Stomach smooth muscle (tissue), 2 donors: ENCODE measurements at regions not wholly inside any gene's neighbourhood (a gene's known extent, or its start where the extent isn't known, plus 50 kb on each side); places are given as distances from the start of the nearest gene placed in this dataset.

Experiments used
- H3K27ac ChIP-seq: one replicate; pipeline ENCODE4 v1.7.0; 2013; ENCODE audit warnings: mild to moderate bottlenecking, low read length, inconsistent platforms
- H3K27me3 ChIP-seq, 2 donors: one replicate each; pipeline ENCODE4 v1.7.0; 2013; ENCODE audit warnings: low read length in 2 of 2; ENCODE audit not compliant: insufficient read depth in 2 of 2, control insufficient read depth in 1 of 2
- H3K36me3 ChIP-seq, 2 donors: one replicate each; pipeline ENCODE4 v1.7.0; 2013; ENCODE audit warnings: low read length in 2 of 2; ENCODE audit not compliant: control insufficient read depth in 2 of 2, insufficient read depth in 2 of 2
- H3K4me1 ChIP-seq: one replicate; pipeline ENCODE4 v1.7.0; 2013; ENCODE audit warnings: low read length; ENCODE audit not compliant: control insufficient read depth, insufficient read depth
- H3K4me3 ChIP-seq, 2 donors: one replicate each; pipeline ENCODE4 v1.7.0; 2013; ENCODE audit warnings: low read length in 2 of 2
- H3K9ac ChIP-seq, 2 donors: one replicate each; pipeline ENCODE4 v1.7.0; 2013; ENCODE audit warnings: low read length in 2 of 2, mild to moderate bottlenecking in 1 of 2
- H3K9me3 ChIP-seq, 2 donors: one replicate each; pipeline ENCODE4 v1.7.0; 2013; ENCODE audit warnings: low read length in 2 of 2; ENCODE audit not compliant: control insufficient read depth in 2 of 2
- donor health status: healthy.
- donor health status: Pancreatic carcinoma.

DNA sequence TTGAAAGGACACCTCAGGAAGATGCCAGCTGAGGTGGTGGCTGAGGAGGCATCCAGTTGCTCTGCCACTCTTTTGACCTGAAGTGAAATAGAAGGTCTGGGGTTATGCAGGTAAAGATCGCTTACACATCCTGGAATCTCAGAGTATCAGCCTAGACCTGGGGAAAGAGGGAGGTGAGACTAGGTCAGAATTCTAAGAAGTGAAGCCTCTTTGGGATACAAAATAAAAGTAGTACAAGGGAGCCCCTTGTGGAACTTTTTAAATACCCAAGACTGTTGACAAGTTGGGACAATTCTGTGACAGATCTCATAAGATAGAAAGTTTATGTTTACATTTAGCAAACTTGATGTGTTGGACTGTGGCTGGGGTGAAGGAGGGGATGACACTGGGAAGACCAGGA, 263.1 kb downstream of the SPRY1 start:
- Histone ChIP-seq H3K27me3 (no peaks in the 10 kb centered on the region), H3K9ac (no peak overlapping the region), H3K4me3 (no peak overlapping the region), H3K4me1 (no peaks in the 10 kb centered on the region), H3K27ac (no peak overlapping the region), H3K36me3 (no peaks in the 10 kb centered on the region), H3K9me3 (no peaks in the 10 kb centered on the region)

DNA sequence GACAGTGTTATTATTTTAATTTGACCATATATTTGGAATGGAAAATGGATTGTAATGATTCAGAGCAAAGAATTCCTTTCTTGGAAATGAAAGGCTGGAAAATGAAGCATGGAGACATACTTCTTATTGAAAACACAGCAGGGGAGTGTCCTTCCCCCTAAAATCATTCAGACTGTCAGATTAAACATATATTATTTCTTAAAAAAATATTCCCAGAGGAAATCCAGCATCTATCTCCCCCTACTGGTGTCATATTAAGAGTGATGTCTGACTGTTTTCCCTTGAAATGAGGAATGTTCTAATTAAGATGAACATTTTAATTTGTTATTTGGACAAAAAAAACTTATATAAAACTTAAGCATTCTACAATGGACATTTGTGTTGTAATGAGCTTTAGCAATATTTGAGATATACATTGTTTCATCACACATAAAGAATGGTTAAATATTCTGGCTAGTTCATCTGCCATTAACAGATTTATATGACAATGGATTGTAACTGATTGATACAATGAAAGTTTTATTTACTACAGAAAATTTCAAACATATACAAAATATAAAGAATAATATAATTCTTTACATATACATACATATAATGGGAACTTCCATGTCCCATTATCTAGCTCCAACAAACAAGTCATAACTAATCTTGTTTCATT, 264.6 kb downstream of the SPRY1 start:
- H3K27ac ChIP-seq: no peak overlapping the region
- H3K36me3 ChIP-seq: no peaks in the 10 kb centered on the region
- no peaks in the 10 kb centered on the region for H3K4me1 ChIP-seq
- H3K9me3 ChIP-seq: no peaks in the 10 kb centered on the region
- H3K4me3 ChIP-seq: no peak overlapping the region
- no peak overlapping the region for H3K9ac ChIP-seq
- H3K27me3 ChIP-seq: no peaks in the 10 kb centered on the region

DNA sequence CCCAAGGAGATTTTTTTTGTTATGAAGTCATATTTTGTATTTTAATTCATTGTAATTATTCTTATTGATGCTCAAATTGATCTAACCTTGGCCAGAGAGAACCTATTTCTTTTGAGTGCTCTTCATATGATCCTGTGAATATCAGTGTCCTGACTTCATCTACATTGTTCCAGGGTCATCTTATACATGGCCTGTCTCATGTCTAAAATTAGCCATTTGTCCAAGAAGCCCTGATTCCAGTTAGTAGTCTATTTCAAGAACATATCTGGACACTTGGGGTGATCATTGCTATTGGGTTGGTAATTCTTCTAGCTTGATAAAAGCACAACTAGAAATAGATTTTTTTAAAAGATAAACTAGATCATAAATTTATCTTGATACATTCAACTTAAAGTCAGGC, 266.2 kb downstream of the SPRY1 start:
- Histone ChIP-seq H3K4me3 (no peak overlapping the region), H3K36me3 (no peaks in the 10 kb centered on the region), H3K27me3 (no peaks in the 10 kb centered on the region), H3K9ac (no peak overlapping the region), H3K4me1 (no peaks in the 10 kb centered on the region), H3K9me3 (no peaks in the 10 kb centered on the region), H3K27ac (no peak overlapping the region)

DNA sequence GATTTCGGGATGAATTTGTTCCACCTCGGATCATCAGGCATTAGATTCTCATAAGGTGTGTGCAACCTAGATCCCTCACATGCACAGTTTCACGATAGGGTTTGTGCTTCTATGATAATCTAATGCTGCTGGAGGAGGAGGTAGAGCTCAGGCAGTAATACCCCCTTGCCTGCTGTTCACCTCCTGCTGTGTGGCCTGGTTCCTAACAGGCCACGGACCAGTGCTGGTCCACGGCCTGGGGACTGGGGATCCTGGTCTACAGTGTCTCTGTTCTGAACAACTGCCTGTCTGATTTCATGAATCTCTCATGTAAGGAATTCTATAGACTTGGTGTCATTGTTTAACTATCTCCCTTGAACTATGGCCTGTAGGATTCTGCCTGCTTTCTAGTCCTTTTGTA, 269.9 kb downstream of the SPRY1 start:
- no peak overlapping the region for H3K4me3 ChIP-seq
- H3K27me3 ChIP-seq: no peaks in the 10 kb centered on the region
- no peaks in the 10 kb centered on the region for H3K9me3 ChIP-seq
- no peak overlapping the region for H3K27ac ChIP-seq
- H3K36me3 ChIP-seq: no peaks in the 10 kb centered on the region
- no peak overlapping the region for H3K9ac ChIP-seq
- H3K4me1 ChIP-seq: no peaks in the 10 kb centered on the region

DNA sequence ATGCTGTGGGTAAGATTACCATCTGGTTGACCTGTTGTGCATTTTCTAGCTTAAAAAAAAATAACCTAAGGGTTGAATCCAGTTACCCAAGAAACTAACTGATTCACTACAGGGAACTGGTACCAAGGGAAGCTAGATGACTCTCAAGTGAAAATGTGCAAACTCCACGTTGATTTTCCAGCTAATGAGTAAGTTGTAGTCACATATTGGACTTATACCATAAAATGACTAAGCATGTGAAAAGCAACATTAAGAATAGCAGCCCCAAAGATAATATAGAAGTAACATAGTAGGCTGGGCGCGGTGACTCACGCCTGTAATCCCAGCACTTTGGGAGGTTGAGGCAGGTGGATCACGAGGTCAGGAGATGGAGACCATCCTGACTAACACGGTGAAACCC, 270.9 kb downstream of the SPRY1 start:
- H3K27ac ChIP-seq: no peak overlapping the region
- no peaks in the 10 kb centered on the region for H3K4me1 ChIP-seq
- H3K27me3 ChIP-seq: no peaks in the 10 kb centered on the region
- no peak overlapping the region for H3K4me3 ChIP-seq
- H3K9me3 ChIP-seq: no peaks in the 10 kb centered on the region
- H3K36me3 ChIP-seq: no peaks in the 10 kb centered on the region
- no peak overlapping the region for H3K9ac ChIP-seq

DNA sequence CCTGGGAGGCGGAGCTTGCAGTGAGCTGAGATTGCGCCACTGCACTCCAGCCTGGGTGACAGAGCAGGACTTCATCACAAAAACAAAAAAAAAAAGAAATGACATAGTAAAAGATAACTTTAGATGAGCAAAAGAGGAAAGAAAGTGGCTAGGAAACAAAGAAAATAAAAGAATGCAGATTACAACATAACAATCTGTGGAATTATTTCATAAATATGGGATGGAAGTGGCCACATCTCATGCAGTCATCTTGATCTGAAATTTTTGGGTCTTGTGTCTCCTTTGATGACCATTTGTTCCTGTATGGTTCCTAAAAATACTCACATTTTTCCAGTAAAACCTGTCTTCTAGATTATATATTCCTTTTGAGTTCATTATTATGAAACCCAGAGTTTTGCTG, 271.4 kb downstream of the SPRY1 start:
- no peaks in the 10 kb centered on the region for H3K27me3 ChIP-seq
- H3K9me3 ChIP-seq: no peaks in the 10 kb centered on the region
- H3K4me1 ChIP-seq: no peaks in the 10 kb centered on the region
- no peak overlapping the region for H3K9ac ChIP-seq
- no peak overlapping the region for H3K4me3 ChIP-seq
- H3K36me3 ChIP-seq: no peaks in the 10 kb centered on the region
- no peak overlapping the region for H3K27ac ChIP-seq

DNA sequence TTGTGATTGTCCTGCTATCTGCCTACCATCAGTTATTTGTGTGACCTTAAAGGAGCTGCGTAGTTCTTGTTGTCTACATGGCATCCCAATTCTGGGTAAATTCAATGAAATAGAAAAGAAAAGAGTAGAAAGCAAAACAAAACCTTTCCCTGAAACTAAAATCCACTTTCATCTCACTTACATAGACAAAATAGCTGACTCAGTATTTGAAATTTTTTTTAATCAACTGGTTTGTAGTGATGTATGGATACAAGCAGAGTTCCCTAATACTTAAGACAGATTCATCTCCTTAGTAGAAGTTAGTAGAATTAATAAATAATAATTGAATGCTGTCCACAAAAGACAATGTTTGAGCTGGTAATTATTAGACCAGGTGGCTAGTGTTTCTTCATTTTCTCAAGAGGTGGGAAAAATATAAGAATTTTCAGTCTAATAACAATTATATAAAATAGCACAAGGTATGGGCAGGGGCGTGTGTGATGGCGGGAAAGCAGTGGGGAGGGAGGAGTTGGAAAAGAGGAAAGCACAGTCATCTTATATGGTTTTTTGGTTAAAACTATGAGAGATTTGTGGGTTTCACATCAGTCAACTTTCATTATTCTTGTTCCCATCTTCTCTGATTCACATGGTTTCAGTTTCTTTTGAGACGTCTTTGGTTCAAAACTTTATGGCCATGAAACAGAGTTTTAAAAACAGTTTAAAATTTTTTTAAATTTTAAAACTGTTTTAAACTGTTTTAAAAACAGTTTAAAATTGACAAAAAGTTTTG, 275.2 kb downstream of the SPRY1 start:
- Histone ChIP-seq H3K27ac (no peak overlapping the region), H3K27me3 (no peaks in the 10 kb centered on the region), H3K9me3 (no peaks in the 10 kb centered on the region), H3K36me3 (no peaks in the 10 kb centered on the region), H3K4me1 (no peaks in the 10 kb centered on the region), H3K9ac (no peak overlapping the region), H3K4me3 (no peak overlapping the region)

DNA sequence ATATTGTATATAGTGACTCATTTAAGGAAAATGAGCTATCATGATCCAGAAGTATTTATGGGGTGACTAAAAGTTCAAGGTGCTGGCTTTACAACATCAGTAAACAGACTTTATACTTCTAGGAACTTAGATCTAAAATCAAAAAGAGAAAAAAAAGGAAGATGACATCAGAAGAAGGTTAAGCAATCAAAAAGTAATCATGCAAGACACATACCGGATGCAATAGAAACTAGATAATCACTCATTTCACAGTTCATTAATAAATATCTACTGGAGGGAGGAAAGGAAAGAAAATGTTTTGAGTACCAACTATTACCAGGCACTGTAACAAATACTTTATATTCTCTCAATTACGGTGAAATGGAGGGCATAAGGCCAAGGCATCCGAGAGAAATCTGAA, 276.4 kb downstream of the SPRY1 start:
- H3K4me1 ChIP-seq: no peaks in the 10 kb centered on the region
- no peak overlapping the region for H3K27ac ChIP-seq

DNA sequence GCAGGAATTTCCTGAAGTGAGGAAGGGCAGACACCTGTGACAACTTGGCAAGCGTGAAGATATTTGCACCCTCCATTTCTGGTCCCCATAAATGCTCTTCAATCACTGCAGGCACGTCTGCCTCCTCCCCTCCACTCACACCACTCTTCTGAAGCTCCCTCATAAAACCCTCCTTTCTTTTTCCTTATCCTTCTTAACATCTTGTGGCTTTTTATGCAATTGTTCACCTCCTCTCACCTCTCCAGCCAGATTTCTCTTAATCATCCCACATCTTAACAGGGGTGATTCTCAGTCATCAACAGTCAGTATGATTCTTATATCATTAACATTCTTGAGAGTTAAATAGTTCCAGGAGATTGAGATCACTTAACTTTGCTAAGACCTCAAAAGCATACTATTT, 277.4 kb downstream of the SPRY1 start:
- Histone ChIP-seq H3K4me1 (no peaks in the 10 kb centered on the region), H3K9me3 (no peaks in the 10 kb centered on the region), H3K4me3 (no peak overlapping the region), H3K27ac (no peak overlapping the region), H3K27me3 (no peaks in the 10 kb centered on the region), H3K9ac (no peak overlapping the region), H3K36me3 (no peaks in the 10 kb centered on the region)

More for the DNA sequence above, 276.4 kb downstream of the SPRY1 start:
- Histone ChIP-seq H3K9me3 (no peaks in the 10 kb centered on the region), H3K4me3 (no peak overlapping the region), H3K36me3 (no peaks in the 10 kb centered on the region), H3K9ac (no peak overlapping the region), H3K27me3 (no peaks in the 10 kb centered on the region)

DNA sequence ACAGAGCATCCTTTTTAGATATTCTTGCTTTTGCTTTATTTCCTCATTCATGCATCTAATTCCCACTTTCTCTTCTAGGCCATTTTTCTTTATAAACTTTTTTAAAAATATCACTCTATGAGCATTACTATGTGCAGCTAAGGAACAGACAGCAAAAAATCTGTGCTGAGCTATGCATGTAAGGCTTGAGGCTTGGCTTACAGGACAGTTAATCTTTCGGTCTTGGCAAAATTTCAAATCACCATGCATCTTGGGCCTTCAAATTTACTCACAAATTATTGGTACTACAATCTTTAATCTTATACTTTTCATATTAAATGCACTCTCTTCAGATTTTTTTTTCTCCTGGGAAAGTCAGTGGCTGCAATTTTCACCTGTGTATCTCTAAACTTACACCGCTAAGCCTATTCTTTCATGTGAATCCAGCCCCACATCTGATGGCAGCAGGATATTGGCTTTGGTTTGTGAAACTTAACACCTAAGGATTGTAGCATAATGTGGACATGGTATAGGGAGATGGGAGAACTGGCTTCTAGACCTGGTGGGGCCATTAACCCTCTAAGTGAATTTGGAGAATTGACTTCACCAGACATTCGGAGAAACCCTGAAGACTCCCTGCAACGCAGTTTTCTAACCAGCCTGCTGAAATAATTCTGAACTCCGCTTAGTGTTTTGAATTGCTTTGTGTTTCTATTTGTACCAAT, 278.3 kb downstream of the SPRY1 start:
- H3K27ac ChIP-seq: peak overlapping the region; percentile 46
- H3K4me3 ChIP-seq: no peak overlapping the region
- H3K9me3 ChIP-seq: no peaks in the 10 kb centered on the region
- no peaks in the 10 kb centered on the region for H3K4me1 ChIP-seq
- no peaks in the 10 kb centered on the region for H3K36me3 ChIP-seq
- H3K9ac ChIP-seq: no peak overlapping the region
- no peaks in the 10 kb centered on the region for H3K27me3 ChIP-seq

DNA sequence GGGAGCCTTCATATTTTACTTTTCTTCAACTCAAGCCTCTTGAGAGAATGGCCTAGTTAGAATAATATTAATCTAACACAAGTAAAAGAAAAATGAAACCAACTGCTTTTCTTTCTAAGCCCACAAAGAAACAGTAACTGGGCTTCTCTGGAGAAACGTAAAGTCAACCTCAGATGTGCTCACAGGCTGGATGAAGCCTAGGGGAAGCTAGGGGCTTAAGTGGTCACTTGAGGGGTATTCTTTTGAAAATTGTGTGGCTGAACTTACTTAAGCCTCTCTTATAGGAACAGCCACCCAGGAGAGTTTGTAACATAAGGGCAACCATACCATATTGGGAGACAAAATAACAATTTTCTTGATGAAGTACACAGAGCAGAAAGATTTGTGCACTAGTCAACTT, 279.0 kb downstream of the SPRY1 start:
- H3K4me3 ChIP-seq: no peak overlapping the region
- H3K9ac ChIP-seq: no peak overlapping the region
- H3K27ac ChIP-seq: peak overlapping the region; percentile 46

More for the DNA sequence above, 279.0 kb downstream of the SPRY1 start:
- no peaks in the 10 kb centered on the region for H3K36me3 ChIP-seq
- no peaks in the 10 kb centered on the region for H3K4me1 ChIP-seq
- H3K27me3 ChIP-seq: no peaks in the 10 kb centered on the region
- H3K9me3 ChIP-seq: no peaks in the 10 kb centered on the region
